Fibroblast of pulmonary artery (primary cell): ENCODE measurements at regions not wholly inside any gene's neighbourhood (a gene's known extent, or its start where the extent isn't known, plus 50 kb on each side); places are given as distances from the start of the nearest gene placed in this dataset.
"Not testable (repeated sequence)": the region's sequence is repeated elsewhere in the genome, so short reads cannot be mapped to it uniquely, and the experiment has no call there.

Experiments
- DNase-seq: peaks from one replicate; pipeline ENCODE4 v3.0.0-alpha.2; 2010; ENCODE audit warnings: low read depth
- H3K4me3 ChIP-seq: replicated peaks from 2 replicates; pipeline ENCODE4 v1.5.1; 2011; ENCODE audit warnings: low read depth, mild to moderate bottlenecking, control low read depth, low read length, moderate library complexity
- CTCF ChIP-seq: IDR thresholded peaks from 2 replicates; pipeline ENCODE4 v1.5.1; 2011; ENCODE audit warnings: mild to moderate bottlenecking, control low read depth, low read length, inconsistent platforms; ENCODE audit errors: missing control alignments

GRCh38 chr10:53463539-53463938 lies 691.0 kb upstream of the MBL2 start:
- H3K4me3 ChIP-seq, result no peak overlapping the region
- TF ChIP-seq CTCF, result no peak
- no peak for DNase-seq

GRCh38 chr10:53458007-53458406 lies 685.4 kb upstream of the MBL2 start:
- no peak for TF ChIP-seq CTCF
- no peak for DNase-seq
- no peak overlapping the region for H3K4me3 ChIP-seq

GRCh38 chr10:53453196-53453595 lies 680.6 kb upstream of the MBL2 start:
- no peak overlapping the region for H3K4me3 ChIP-seq
- no peak for DNase-seq
- TF ChIP-seq CTCF, result no peak

- no peak for DNase-seq
- H3K4me3 ChIP-seq, result no peak overlapping the region
- TF ChIP-seq CTCF, result no peak
These were observed 675.0 kb upstream of the MBL2 start for GRCh38 chr10:53447576-53447975.

GRCh38 chr10:53441843-53442242 lies 669.3 kb upstream of the MBL2 start:
- no peak for TF ChIP-seq CTCF
- DNase-seq, result no peak
- H3K4me3 ChIP-seq, result no peak overlapping the region

GRCh38 chr10:53440601-53441000 lies 668.0 kb upstream of the MBL2 start:
- no peak for DNase-seq
- no peak for TF ChIP-seq CTCF
- H3K4me3 ChIP-seq, result no peak overlapping the region

- H3K4me3 ChIP-seq, DNase-seq: not testable (repeated sequence)
These were observed 666.5 kb upstream of the MBL2 start for GRCh38 chr10:53439075-53439474.

- no peak for DNase-seq
- no peak for TF ChIP-seq CTCF
- H3K4me3 ChIP-seq, result no peak overlapping the region
These were observed 661.8 kb upstream of the MBL2 start for GRCh38 chr10:53434413-53434812.
